Activated CD4-positive, CD25-positive, alpha-beta regulatory T cell (primary cell): ENCODE measurements at regions not wholly inside any gene's neighbourhood (a gene's known extent, or its start where the extent isn't known, plus 50 kb on each side); places are given as distances from the start of the nearest gene placed in this dataset.
"Not testable (repeated sequence)": the region's sequence is repeated elsewhere in the genome, so short reads cannot be mapped to it uniquely, and the experiment has no call there.

Source experiments
- DNase-seq, 4 experiments: peaks; one replicate each; lab custom pipeline; 2025; lab: John Stamatoyannopoulos, UW

DNA sequence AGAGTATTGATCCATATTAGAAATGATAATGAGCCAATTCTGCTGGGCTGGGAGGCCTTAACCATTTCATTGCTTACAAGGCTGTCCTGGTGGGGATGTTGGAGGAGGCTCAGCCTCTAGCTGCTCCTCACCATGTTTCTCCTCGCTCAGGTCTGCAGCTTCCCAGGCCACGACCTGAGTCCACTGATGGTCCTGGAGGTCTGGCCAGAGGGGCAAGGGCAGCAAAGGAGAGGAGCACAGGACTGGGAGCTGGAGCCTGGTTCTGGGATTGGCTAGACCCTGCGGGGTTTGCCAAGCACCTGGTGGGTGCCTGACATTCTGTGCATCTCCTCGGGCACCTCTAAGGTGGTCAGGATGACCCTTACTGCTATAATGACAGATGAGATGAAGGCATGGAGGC, 92.6 kb downstream of the KIF26A start:
- no peak for DNase-seq

DNA sequence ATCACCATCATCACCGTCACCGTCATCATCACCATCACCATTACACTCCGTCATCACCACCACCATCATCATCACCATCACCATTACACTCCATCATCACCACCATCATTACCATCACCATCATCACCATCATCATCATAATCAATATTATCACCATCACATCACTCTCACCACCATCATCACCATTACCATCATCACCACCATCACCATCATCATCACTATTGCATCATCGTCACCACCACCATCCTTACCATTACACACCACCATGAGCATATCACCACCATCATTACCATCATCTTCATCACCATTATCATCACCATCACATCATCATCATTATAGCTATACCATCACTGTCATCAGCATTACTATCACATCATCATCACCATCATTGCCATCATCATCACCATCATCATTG, 93.7 kb downstream of the KIF26A start:
- no peak for DNase-seq

DNA sequence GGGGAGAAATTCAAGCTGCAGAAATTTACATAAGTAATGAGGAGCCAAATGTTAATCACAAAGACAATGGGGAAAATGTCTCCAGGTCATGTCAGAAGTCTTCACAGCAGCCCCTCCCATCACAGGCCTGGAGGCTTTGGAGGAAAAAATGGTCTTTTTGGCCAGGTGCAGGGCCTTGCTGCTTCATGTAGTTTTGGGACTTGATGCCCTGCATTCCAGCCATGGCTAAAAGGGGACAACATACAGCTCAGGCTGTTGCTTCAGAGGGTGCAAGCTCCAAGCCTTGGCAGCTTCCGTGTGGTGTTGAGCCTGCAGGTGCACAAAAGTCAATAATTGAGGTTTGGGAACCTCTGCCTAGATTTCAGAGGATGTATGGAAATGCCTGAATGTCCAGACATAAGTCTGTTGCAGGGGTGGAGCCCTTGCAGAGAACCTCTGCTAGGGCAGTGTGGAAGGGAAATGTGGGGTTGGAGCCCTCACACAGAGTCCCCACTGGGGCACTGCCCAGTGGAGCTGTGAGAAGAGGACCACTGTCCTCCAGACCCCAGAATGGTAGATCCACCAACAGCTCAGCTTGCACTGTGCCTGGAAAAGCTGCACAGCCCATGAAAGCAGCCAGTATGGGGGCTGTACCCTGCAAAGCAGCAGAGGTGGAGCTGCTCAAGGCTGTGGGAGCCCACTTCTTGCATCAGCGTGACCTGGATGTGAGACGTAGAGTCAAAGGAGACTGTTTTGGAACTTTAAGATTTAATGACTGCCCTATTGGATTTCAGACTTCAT, 95.8 kb downstream of the KIF26A start:
- not testable (repeated sequence) for DNase-seq

DNA sequence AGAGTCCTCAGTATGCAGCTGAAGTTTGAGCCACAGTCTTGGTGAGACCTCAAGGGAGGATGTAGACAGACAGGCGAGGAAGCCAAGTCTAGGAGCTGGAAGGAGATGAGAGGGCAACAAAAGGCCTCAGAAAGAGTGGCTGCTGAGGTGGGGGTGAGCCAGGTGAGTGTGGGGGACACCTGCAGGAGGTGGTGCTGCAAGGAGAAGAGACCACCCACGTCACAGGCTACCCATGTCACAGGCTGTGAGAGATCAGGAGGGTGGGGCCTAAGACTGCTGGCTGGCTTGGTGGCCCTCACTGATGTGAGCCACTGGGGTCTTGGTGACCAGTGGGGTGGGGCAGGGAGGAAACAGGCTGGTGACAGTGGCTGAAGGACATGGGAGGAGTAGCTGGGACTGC, 97.3 kb downstream of the KIF26A start:
- DNase-seq: no peak

DNA sequence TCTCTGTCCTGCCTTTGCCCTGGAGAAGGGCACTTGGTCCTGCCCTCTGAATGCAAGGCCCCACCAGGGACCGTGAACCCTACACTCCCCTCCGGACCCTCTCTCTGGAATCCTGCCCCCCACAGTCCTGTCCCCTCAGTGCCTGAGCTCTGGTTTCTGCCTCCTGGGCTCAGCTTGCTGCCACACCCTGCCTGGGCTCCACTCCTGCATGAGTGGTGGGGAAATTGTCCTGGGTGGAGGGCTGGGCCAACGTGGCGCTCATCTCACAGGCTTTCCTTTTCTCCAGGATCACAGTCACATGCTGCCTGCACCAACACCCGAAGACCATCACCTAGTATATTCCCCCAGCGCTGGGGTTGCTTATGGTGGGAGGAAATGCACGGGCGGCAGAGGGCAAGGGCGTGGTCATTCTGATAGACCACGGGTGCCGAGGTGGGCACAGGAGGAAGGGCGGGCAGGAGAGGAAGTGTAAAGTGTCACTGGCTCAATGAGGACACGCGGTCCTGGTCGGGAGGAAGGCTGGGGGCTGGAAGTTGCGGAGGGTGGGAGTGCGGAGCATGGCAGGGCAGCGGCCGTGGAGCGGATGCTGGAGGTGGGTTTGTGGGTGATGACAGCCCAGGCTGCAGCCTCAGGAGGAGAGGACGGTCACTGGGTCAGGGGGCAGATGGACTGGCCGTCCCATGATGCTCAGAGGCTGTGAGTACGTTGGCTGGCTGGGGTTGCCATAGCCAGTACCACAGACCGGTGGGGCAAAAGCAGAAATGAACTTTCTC, 99.5 kb downstream of the KIF26A start:
- no peak for DNase-seq

DNA sequence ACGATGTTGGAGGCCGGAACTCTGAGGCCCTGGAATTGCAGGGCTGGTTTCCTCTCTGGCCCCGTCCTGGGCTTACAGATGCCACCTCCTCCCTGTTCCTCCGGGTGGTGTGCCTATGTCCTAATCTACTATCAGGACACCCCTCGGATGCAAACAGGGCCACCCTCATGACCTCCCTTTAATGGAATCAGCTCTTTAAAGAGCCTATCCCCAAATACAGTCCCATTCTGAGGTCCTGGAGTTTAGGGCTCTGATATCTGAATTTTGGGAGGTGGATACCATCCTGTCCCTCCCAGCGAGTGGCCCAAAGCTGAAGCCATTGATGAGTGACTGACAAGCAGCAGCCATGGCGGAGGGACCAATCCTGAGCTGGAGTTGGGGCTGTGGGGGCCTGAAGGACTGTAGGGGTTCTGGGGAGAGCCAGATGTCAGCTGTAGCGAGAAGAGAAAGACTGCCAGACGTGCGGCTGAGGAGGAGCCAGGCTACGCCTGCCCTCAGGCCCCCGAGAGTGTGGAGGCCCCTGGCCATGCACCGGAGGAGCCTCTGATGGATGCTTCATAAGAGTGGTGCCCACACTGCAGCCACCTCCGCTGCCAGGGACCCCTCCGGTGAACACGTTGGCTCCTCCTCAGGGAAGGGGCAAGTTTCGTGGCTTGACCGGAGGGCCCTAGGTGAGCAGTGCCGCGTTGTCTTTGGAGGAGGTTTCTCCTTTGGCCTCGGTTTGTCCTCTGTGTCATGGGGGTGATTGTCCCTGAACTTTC, 100.2 kb downstream of the KIF26A start:
- no peak for DNase-seq

DNA sequence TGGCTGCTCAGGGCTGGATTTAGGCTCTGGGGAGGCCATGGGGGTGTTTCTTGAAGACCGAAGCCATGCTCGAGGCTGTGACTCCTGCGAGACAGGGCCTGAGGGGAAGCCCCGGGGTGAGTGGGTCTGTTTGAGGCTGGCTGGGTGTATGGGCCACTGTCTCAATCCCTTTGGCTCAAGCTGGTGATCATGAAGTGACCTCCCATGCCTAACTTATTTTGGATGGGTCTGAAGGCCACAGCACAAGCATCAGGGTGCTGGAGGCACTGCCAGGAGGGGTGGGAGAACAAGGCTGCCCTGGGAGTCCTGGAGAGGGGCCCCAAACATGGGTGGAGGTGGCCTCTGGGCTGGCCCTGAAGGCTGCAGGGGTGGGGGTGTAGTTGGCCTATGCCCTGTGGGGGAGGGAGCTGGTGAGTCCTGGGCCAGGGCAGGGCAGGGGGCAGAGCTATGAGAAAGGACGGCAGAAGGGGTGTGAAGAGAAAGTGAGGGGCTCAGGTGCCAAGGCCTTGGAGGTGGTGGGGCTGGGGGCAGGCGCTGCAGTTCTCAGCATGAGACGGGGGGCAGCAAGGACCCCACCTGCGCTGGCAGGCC, 100.9 kb downstream of the KIF26A start:
- no peak for DNase-seq

DNA sequence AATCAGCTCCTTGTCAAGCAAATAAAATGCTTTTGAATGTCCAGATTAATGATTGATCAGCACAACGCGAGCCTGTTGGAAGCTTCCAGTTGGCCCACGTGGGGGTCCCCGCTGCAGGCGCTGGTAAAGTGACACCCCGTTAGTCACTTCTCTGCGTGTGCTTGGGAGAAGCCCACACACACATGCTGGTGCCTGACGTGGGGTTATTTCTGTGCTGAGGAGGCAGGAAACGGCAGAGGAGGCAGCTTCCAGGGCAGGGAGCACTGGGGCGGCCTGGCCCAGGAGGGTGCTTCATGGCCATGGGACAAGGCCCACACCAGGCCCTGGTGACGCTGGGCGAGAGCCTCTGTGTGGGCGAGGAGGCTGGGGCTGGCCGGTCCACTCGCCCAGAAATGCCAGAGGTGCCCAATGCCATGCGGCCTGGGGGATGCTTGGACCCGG, 101.5 kb downstream of the KIF26A start:
- no peak for DNase-seq

DNA sequence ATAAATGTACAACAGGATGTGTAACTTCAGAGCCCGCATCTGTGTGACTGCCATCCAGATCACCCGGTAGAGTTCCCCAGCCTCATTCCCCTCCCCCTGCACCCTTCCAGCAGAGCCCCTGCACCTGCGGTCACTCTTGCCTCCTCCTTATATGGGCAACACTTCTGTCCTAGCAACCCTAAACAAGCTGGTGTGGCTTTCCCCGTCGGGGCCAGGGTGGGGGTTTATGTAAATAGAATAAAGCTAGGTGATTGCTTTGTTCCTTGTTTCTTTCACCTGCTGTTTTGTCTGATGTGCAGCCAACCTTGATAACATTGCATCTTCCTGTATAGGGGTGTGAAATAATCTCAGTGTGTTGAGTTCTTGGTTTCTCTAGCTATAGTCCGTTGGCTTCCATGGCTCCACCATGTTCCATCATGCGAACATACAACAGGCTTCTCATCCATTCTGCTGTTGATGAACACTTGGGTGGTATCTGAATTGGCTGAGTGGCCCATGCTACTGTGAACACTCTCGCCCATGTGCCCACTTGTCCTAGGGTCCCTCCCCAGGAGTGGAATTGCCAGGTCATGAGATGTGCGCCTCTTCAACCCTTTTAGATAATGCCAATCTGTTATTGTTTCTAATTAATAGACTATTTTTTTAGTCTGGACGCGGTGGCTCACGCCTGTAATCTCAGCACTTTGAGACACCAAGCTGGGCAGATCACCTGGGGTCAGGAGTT, 102.2 kb downstream of the KIF26A start:
- no peak for DNase-seq

DNA sequence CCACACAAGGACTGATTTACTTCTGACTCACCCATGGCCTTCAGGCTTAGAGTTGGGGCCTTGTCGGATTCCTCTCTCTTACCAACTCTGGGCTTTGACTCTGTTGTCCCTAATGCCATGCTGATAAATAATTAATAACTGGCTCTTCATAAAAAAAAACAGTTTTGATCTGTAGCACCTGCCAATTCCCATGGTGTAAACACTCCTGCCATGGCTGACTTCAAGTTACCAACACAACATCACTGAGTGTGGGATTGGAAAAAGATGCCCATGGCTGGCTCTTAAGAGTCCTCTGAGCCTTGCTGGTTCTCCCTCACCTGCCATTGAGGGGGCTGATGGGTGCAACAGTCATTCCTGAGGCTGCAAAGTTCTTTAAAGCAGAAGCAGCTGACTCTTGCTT, 104.8 kb downstream of the KIF26A start:
- no peak for DNase-seq

DNA sequence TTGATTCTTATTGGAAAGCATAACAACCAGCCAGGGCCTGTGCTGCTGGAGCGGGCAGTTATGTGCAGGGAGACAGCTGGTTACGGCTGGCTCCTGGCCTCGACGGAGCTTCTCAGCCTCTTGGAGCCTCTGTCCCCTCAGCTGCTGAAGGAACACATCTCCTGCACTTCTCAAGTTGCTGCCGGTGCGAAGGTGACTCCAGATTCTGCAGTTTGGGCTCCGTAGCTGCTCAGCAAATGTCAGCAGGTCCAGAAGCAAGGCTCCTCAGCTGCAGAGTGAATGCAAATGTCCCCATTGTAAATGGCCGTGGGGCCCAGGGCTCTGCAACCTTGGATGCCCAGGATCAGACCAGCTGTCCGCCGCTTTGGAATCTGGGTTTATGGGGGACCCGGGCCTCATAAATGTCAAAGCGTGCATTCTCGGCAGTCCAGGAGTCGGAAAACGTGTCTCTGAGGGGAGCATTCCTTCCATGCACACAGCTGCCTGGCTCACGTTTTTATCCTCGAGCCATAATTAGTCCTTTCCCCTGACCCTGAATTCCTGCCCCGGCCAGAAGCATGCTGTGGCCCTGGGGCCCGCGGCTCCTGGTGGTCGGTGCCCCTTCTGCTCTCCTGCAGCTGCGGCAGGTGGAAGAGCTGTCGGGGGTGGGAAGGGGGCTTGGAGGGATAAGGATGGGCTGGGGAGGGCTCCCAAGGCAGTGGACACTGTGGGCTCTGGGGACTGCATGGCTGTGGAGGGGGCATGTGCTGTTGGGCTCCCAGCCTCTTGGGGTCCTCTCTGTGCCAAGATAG, 106.0 kb downstream of the KIF26A start:
- no peak for DNase-seq

DNA sequence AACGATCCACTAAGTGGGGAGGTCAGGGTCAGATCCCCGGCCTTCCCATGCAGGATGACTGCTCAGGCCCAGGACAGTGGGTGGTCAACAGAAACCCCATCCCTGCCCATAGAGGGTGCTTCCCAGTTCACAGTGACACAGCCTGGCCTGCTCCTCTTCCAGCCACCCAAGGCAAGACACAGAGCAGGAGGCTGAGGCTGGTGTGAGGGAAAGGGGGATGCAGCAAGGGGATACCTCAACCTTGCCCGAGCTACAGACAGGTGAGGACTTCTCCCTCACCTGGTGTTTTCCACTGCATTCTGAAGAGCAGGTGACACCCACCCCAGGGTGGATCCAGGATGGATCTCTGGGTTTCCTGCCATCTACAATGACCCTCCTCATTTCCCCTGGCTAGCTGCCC, 106.7 kb downstream of the KIF26A start:
- DNase-seq: no peak

DNA sequence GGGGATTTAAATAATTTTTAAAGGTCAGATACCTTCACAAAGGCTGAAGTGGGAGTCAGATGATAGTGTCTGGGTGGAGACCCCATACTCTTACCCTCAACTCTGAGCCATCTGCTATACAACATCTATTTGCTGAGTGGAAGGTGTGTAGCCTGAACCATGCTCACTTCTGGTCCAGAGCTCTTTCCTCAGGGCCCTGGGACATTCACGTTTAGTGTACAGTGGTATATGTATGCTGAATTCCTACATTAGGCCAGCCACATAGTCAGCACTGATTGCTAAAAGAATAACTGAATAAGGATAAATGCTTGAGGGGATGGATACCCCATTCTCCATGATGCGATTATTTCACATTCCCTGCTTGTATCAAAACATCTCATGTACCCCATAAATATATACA, 107.3 kb downstream of the KIF26A start:
- no peak for DNase-seq

DNA sequence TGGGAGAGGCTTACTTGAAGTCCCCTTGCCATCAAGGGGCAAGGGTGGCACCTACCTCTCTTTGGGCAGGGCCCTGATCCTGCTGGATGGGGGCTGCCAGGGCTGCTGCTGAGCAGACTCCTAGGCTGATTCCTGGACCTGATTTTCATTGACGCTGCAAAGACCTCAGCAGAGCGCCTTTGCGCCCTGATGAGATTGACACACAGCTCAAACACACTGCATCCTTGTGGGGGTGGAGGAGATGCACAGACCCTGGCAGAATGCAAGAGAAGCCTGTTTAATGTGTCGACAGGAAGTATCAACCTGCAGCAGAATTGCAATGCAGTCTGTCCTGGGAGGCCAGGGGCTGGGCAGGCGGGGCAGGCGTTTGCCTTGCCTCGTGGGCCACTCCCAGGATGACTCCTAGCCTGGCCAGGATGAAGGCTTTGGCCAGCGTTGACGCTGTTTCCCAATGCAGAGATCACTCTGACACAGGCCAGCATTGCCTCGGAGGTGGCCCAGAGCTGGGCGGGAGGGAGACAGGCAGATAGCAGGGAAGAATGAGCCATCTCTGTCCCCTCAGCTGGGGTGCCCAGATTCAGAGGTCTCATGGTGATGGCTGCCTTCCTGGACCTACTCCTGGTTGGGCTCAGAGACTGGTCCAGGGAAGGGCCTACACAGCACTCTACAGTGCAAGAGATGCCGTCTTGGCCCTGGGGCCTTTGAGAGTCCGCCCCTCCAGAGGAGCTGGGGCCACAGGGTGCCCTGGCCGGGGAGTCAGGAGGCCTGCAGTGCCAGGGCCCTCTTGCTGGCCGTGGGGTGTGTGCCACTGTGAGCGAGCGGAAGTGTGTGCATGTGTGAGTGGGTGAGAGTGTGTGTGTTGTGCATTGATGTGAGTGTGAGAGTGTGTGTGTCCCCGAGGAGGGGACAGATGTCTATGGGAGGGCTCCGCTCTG, 108.3 kb downstream of the KIF26A start:
- no peak for DNase-seq

DNA sequence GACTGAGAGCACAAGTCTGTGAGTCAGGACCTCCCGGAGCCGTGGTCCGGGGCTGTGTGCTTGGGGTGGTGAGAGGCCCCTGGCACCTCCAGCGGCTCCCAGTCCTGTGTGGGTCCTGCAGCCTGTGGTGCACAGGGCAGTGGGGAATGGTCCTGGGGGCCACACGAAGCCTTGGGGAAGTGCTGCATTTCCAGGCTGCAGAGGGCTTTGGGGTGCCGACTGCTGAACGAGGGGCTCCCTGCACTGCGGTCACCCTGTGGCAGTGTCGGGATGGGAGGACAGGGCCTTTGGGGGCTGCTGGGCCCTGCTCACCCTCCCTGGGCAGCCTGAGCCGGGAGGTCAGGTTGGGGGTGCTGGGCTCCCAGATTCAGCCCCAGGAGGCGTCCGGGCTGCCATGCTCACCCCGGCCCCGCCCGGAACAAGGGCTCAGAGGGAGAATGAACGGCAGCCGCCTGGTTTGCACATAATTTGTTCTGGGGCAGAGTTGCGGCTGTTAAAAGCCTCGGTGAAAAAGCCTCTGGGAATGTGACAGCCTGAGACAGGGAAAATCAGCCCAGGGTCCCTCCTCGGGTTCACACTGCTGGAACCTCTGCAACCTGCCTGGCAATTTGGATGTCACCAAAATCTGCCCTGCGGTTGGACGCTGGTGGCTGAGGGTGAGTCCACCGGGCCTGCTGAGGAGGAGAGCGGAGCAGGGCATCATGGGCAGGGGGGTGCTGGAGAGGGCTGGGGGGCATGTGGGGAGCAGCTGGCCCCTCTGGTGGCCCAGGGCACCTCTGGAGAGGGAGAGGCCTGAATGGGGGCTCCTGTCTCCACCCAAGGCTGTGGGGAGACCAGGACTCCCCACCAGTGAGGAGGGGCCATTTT, 109.2 kb downstream of the KIF26A start:
- DNase-seq: no peak

DNA sequence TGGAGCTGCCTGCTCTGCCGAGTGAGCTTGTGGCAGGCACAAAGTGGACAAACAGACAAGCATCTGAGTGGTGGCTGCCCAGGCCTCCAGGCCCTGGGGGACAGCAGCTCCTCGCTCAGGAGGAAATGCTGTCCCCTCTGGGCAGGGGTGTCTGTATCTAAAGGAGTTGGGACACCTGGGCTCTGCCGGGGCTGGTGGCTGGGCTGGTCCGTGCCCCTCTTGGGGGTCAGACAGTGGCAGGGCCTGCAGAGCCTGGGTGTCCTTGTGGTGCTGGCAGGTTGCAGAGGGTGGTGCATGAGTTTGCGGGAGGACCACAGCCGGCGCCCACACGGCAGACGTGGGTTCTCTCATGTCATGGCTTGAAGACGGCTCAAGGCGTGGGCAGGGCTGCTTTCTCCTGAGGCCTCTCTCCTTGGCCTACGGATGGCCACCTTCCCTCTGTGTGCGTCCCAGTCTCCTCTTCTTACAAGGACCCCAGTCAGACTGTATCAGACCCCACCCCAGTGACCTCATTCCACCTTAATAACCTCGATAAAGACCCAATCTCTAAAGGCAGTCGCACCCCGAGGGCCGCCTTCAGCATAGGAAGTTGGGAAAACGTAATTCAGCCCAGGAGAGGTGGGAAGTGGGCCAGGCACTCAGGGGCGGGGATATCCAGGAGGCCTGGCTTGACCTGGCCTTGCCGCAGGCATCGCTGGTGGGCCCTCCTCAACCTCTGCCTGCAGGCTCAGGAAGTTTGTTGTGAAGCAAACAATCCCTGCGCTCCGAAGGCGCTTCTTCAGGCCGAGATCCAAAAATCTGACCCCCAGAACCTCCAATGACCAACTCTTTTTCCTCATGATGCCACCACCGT, 110.0 kb downstream of the KIF26A start:
- DNase-seq: no peak

DNA sequence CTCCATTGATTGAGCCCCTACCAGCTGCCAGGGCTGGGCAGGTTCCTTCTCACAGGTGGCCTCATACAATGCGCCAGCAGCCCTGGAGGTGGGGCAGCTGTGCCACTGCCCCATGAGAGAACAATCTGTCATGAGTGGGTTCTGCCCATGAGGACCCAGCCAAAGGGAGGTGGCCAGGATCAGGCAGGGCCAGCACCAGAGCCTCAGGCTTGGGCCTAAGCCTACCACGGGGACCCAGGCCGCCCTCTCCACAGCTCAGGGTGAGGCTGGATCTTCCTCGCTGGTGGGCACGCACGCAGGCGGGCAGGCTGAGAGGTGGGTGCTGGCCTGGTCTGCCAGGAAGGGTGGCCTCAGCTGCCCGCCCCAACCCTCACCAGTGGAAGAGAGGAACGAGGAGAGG, 110.7 kb downstream of the KIF26A start:
- DNase-seq: no peak

DNA sequence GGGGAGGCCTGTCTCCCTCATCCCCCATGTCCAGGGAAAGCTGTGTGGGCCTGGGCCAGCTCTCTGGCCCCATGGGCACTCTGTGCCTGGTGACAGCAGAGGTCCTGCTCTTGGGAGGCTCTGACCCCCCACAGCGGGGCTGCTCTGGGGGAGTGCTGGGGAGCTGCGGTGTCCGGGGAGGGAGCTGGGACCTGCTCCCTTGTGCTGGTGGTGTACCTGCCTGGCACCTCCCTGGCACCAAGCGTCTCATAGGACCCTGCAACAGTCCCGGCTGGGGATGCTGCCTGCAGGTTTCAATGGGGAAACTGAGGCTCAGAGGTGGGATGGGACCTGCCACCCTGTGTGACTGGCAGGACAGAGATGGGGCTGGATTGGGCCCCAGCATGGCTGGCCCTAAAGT, 111.3 kb downstream of the KIF26A start:
- no peak for DNase-seq
